Cardiac septum (tissue), 1 donor: ENCODE measurements at regions not wholly inside any gene's neighbourhood (a gene's known extent, or its start where the extent isn't known, plus 50 kb on each side); places are given as distances from the start of the nearest gene placed in this dataset.
"Not testable (repeated sequence)": the region's sequence is repeated elsewhere in the genome, so short reads cannot be mapped to it uniquely, and the experiment has no call there.

Source experiments
- DNase-seq: peaks from one replicate; pipeline ENCODE4 v3.0.0-alpha.2; 2020; ENCODE audit warnings: low spot score
- intact Hi-C: fragments of 100-400 bp; cut with DNase I; formaldehyde crosslinking; loops from one replicate; pipeline ENCODE4 v1.14.0; 2022
- donor health status: DM: no; HTN: no; CAD: no.

DNA sequence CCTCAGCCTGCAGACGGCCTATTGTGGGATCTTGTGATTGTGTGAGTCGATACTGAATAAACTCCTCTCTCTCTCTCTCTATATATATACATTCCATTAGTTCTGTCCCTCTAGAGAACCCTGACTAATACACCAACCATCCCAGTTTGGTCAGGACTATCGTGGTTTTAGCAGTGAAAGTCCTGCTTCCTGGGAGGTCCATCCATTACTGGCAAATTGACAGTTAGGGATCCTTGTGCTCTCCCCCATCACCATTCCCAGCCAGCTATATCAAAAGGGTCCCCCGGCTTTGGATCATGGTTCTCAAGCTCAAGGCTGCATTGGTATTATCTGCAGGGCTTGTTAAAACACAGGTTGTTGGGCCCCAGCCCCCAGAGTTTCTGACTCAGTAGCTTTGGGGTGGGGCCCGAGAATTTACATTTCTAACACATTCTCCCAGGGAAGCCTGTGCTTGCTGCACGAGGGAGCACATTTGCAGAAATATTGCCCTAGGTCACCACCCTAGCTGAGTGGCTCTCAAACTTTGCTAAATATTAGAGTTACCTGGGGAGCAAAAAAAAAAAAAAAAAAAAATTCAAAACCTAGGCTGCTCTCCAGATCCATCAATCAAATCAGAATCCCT lies 899.1 kb upstream of the AUTS2 start:
- no peak for DNase-seq
- intact Hi-C loops, result no loop called here

DNA sequence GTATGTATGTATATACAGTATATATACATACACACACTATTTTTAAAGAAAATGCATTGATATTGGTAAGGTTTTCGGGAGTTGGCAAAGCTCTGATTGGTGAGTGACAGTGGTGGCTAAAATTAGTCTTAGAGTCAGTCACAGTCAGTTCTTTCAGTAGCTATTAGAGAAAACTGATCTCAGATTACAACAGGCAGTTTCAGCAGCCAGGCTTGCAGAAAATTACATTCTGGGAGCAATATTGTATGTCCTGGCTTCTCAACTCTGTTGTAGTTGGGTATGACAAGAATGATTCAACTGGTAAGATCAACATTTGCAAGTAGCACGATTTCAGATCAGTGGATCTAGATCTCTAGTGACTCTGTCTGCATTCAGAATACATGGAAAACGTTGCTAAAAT lies 897.9 kb upstream of the AUTS2 start:
- no peak for DNase-seq
- intact Hi-C loops, result no loop called here

DNA sequence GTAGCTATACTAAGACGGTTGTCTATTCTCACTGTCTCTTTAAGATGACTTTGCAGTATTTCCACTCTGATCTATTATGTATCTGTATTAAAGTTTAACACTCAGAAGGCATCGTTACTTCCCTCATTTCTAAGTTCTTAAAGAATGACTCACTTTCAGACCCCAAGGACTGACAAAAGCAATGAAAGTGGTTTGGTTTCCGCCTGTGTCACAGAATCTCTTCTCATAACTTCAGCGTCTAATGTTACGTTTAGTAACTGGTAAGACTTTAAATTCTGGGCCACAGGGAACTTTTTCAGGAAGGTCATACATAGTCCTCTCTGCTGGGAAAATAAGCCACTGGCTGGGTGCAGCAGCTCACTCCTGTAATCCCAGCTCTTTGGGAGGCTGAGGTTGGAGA lies 892.0 kb upstream of the AUTS2 start:
- intact Hi-C loops, result no loop called here
- DNase-seq, result no peak

DNA sequence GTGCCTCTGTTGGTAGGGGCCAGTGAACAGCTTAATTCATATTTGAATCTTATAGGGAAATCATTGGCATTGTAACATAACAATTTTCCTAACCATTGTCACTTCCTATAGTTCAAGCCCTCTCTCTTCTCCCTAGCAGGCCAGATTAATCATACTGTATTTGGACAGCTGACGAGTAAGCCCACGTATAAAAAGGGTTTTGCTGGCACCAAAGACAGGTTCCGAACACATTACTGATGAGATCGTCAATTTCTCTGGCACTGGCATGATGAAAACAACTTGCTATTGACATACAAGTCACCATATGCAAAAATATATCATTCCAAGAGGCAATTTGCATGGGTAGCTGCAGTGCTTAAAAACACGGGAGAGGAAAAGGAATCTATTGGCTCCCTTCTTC lies 891.1 kb upstream of the AUTS2 start:
- intact Hi-C loops, result no loop called here
- DNase-seq, result no peak

DNA sequence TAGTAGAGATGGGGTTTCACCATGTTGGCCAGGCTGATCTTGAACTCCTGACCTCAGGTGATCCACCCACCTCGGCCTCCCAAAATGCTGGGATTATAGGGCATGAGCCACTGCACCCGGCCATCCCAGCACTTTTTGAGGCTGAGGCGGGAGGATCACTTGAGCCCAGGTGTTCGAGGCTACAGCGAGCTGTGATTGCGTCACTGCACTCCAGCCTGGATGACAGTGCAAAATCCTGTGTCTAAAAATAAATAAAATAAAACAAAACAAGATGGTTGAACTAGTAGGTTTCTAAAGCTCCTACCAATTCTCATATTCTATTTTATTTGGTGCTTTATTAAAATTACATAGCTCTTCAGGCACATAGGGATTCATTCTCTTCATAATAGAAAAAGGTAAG lies 890.3 kb upstream of the AUTS2 start:
- intact Hi-C loops, result no loop called here
- DNase-seq, result no peak

DNA sequence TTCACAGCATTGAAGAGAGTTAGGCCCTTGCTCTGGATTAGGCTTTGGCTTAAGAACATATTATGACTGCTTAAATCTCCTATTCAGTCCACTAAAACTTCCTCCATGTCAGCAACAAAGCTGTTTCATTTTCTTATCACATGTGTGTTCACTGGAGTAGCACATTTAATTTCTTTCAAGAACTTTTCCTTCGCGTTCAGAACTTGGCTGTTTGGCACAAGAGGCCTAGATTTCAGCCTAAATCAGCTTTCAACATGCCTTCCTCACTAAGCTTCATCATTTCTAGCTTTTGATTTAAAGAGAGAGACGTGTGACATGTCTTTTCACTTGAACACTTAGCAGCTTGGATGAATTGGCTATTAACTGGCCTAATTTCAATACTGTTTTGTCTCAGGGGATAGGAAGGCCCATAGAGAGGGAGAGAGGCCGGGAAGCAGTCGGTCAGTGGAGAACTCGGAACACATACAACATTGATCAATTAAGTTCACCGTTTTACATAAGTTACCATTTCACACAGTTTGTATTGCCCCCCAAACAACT lies 885.2 kb upstream of the AUTS2 start:
- no peak for DNase-seq
- intact Hi-C loops, result no loop called here

DNA sequence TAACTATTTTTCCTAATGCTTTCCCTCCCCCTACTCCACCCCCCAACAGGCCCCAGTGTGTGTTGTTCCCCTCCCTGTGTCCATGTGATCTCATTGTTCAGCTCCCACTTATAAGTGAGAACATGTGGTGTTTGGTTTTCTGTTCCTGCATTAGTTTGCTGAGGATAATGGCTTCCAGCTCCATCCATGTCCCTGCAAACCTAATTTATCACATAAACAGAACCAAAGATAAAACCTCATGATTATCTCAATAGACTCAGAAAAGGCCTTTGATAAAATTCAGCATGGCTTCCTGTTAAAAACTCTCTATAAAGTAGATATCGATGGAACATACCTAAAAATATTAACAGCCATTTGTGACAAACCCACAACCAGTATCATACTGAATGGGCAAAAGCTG lies 884.1 kb upstream of the AUTS2 start:
- DNase-seq, intact Hi-C loops: not testable (repeated sequence)

DNA sequence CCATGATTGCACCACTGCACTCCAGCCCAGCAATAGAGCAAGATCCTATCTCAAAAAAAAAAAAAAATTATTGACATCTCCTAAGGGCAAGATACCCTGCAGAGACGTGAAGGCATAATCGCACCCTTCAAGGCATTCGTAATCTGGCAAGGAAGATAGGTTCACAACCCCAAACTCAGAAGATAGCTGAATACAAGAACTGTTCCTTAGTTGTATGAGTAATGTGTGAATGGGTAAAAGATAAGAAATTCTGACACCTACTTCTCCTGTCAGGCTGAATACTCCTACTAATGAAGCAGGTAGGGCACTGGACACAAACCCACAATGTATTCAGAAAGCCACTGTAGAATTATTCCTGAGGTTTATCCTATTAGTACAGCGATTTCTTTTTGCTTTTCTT lies 882.4 kb upstream of the AUTS2 start:
- DNase-seq, result no peak
- intact Hi-C loops, result no loop called here

DNA sequence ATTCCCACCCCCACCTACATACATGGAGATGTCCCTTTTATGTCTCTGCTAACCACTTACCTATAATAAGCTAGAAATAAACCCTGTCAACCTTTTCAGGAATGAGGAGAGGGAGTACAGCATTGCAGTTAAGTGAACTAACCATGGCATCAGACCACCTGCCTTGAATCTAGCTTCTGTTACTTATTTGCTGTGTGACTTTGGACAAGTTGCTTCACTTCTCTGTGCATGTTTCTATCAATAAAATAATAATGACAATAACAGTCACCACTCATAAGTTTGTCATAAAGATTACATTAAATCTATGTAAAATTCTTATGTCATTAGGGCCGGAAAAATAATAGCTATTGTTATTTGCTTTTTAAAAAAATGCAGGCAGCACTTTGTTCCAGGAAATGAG lies 881.1 kb upstream of the AUTS2 start:
- no peak for DNase-seq
- intact Hi-C loops, result no loop called here

DNA sequence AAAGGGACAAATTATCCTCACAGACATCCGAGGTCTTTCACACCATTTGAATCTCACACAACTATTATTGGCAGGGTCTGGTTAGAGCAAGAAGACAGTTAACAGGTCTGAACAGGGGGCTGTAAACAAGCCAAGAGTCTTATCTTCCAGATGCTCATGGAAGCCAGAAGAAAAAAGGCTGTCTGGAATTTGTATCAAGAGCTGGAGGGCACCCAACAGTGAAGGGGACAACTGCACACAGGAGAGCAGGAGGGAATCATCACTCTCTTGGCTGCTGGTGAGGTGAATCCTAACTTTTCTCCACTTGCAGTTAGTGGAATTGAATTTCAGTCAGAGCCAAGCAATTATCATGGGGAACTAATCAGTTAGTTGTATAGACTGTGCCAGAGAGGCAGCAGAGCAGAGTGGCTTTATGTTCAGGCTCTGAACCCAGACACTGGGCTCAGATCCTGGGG lies 880.2 kb upstream of the AUTS2 start:
- intact Hi-C loops, result no loop called here
- DNase-seq, result no peak

DNA sequence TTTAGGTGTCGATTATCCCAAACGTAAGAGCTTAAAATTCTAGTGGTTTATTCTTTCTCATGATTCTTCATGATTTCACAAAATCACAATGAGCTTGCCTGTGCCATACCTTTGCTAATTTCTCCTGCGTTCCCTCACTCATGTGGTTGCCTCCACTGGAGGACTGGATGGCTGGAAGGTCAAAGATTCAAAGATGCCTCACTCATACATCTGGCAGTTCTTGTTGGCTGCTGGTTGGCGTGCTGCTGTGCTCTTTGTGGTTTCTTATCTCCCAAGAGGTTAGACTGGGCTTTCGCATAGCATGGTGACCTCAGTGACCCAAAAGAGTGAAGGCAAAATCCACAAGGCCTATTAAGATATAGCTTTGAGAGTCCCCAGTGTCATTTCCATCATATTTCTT lies 877.6 kb upstream of the AUTS2 start:
- intact Hi-C loops, result no loop called here
- DNase-seq, result no peak

DNA sequence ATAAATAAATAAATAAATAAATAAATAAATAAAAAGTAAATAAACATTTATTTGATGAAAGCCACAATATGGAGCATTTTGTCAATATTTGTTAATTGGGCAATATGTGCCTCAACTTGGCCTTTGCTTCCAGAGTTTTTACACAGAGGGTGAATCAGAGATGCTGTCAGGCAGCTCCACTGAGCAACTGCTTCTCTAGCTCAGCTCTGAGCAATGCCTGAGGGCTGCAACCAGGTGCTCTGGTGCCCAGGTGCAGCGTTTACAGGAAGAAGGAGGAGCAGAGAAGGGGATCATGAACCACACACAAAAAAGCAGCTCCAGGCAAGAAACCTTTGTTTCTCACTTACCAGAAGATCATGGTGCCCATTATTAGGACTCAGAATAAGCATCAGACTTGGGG lies 876.2 kb upstream of the AUTS2 start:
- intact Hi-C loops, result no loop called here
- DNase-seq, result no peak

DNA sequence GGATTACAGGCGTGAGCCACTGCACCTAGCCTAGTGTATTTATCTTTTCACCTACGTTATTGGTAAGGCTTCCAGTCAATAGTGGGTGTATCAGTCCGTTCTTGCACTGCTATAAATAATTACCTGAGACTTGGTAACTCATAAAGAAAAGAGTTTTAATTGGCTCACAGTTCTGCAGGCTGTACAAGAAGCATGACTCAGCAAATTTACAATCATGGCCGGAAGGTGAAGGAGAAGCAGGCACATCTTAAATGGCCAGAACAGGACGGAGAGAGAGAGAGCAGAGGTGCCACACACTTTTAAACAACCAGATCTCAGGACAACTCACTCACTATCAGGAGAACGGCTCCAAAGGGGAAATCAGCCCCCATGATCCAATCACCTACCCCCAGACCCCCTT lies 873.3 kb upstream of the AUTS2 start:
- intact Hi-C loops, result no loop called here

DNA sequence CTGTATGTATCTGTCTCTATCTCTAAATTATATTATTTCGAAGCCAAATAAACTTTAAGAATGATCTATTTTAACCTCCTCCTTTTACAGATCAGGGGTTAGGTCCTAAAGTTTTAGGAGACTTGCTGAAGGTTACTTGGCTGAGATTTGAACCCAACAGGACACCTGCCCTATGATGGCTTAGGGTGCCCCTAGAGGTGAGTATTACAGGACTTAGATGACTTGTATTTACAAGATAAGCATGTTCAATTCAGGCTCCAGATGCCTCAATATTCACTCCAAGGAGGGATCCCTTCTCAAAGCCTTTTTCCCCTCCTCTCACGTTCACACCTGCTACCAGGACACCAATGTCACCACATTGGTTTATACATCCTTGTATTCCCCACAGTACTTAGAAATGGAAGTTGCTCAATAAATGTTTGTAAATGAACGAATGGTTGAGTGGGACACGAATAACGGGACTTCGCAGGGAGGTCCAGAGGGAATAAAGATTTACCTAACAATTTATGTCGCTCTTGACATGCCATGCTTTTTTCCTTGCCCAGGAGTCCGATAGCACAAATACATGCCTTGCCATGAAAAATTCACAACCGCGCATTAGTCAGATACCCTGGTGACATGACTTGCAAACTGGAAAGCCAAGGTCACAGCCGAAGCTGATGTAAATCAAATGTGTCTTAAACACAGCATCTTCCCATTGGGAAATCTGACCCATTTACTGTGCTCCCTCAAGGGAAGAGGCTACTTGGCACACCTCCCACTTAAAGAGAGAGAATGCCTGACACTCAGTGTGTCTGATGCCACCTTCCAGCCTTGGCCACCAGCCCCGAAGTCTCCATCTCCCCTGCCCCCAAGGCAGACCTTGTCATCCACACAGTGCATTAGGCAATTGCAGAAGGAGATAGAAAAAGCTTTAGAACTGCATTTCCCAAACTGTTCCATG lies 872.2 kb upstream of the AUTS2 start:
- intact Hi-C loops, result no loop called here
- no peak for DNase-seq

More for the DNA sequence above, 873.3 kb upstream of the AUTS2 start:
- no peak for DNase-seq

DNA sequence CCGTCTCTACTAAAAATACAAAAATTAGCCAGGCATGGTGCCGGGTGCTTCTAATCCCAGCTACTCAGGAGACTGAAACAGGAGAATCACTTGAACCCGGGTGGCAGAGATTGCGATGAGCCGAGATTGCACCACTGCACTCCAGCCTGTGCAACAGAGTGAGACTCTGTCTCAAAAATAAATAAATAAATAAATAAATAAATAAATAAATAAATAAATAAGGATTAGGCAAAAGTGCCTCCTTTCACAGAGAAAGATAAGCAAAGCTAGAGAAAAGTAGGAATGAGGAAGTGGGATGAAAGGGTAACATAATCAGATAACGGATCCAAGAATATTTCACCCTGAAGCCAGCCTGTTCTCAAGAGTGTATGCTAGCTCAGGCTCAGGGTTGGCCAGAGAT lies 869.6 kb upstream of the AUTS2 start:
- DNase-seq, intact Hi-C loops: not testable (repeated sequence)

DNA sequence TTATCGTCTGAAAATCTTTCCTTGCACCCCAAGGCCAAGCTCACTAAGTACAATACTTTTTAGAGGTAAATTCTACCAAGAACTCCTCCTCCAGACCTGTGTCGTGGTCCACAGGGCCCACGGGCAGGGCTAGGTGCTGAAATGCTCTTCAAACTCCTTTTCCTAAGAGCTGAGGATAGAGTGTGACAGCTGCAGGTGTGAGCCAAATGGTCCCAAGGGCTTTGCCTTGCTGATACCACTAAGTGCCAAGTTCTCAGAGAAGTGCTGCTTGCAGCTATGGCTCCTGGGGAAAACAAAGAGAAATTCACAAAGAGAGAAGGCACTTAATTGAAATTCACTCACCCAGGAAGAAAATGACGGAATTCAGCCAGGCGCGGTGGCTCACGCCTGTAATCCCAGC lies 868.9 kb upstream of the AUTS2 start:
- intact Hi-C loops, result no loop called here
- DNase-seq, result no peak

DNA sequence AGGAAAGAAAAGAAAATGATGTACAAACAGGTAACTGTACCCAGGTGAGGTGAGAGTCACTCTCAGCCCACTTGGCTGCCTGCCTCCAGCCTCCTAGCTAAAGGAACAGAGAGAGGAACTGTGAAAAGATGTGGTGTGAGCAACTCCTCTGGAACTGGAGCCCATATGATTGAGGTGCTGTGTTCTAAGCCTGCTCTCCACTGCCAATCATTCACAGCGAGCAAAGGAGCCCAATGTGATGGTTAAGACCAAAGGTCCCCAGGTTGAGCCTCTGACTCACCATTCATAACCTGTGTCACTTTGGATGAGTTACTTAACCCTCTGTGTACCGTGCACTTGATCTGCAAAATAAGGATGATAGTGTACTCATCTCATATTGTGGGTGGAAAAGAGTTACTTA lies 868.1 kb upstream of the AUTS2 start:
- DNase-seq, result no peak
- intact Hi-C loops, result no loop called here

DNA sequence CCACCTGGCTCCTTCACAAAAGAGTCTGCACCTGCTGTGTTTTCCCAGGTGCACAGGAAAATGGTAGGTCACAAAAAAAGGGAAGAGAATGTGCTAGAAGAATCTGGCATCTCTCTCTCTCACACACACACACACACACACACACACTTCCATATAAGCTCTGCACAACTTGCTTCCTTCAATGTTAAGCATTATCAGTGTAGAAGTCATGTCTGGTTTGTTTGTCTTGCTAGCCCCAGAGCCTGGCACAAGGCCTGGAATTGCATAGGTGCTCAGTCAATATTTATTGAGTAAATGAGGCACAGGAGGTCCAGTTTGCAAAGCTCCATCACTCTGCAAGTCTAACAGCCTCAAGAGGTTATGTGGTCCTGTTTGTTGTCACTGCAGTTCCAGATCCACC lies 867.3 kb upstream of the AUTS2 start:
- intact Hi-C loops, result no loop called here
- no peak for DNase-seq

DNA sequence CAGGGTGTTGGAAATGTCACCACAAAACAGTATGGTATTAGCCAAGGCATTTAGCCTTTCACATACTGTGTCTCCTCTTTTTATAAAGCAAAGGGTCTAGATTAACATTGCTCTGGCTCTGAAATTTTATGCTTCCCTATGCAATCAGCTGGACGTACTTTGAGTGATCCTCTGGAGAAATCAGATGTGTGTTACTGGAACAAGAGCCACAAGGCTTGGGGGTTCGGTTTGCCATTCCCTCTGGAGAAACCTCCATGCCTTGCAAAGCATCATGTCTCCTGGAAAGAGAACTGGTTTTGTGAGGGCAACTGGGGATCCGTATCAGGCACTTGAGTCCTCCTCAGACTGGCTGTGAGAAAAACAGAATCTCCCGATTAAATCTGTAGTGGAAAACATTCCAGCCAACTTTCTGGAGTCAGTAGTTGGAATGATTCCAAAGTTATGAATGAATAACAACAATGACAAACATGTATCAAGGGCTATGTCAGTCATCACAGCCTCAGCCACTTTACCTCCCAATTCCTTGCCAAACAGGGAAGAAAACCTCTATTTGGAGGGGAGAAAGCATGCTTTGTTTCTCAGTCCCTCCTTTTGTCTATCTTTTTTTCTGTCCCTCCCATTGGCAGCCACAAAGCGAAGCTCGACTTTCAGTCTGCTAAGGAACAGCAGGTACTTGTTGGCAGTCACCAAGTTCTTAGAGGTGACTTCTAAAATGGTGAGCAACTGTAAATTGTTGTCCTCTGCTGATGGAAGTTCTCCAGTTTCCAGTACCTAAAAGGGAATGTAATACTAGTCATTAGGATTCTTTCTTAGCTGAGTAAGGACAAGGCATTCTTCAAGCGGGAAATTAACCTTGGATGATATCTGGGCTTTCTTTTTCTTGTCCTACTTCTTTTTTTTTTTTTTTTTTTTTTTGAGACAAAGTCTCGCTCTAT lies 864.8 kb upstream of the AUTS2 start:
- intact Hi-C loops, result no loop called here
- DNase-seq, result no peak

DNA sequence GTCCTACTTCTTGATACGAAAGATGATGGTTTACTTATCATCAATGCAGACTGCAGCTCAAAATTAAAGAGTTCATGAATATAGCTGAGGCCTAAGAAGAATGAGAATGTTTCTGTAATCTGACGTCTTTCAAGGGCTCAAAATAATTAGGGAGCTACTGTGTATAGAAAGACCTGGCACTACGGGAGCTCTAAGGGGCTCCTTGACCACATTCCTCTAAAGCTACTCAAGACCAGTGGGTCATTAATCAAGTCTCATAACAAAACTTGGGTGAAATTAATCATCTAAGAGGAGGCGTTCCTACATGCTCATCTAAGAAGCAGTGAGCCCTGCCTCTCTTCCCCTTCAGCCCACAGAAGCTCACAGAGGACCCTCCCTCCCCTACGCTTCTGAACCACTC lies 863.8 kb upstream of the AUTS2 start:
- no peak for DNase-seq
- intact Hi-C loops, result no loop called here
